Neural cell (in vitro differentiated cells): ENCODE measurements at regions not wholly inside any gene's neighbourhood (a gene's known extent, or its start where the extent isn't known, plus 50 kb on each side); places are given as distances from the start of the nearest gene placed in this dataset.

Source experiments
- CTCF ChIP-seq: fragments of 450-650 bp; IDR thresholded peaks from 2 replicates; pipeline ENCODE4 v1.5.1; 2014; ENCODE audit warnings: antibody characterized with exemption, mild to moderate bottlenecking, moderate library complexity; ENCODE audit not compliant: poor library complexity, severe bottlenecking
- EP300 ChIP-seq: fragments of 450-650 bp; conservative IDR thresholded peaks from 2 replicates; pipeline ENCODE4 v1.6.1; 2014; ENCODE audit warnings: antibody characterized with exemption, mild to moderate bottlenecking, moderate library complexity; ENCODE audit not compliant: poor library complexity, severe bottlenecking
- EZH2 ChIP-seq: fragments of 200-600, 300-800 bp; shearing (Covaris generic), sonication (generic); IDR thresholded peaks from 2 replicates; pipeline ENCODE4 v1.6.1; 2014; ENCODE audit warnings: antibody characterized with exemption, low read length, borderline replicate concordance, mild to moderate bottlenecking; ENCODE audit not compliant: insufficient read depth, poor library complexity, severe bottlenecking

- no peak for TF ChIP-seq EZH2
- no peak for TF ChIP-seq CTCF
- no peak for TF ChIP-seq EP300
Observed at GRCh38 chr1:9429342-9429711, 109.9 kb upstream of the SLC25A33 start.
